Activated T-cell treated with anti-CD3 and anti-CD28 coated beads, Interleukin-2, amount 50 U/mL, for 72 hours (primary cell): ENCODE measurements at regions not wholly inside any gene's neighbourhood (a gene's known extent, or its start where the extent isn't known, plus 50 kb on each side); places are given as distances from the start of the nearest gene placed in this dataset.
"Not testable (repeated sequence)": the region's sequence is repeated elsewhere in the genome, so short reads cannot be mapped to it uniquely, and the experiment has no call there.

Source experiments
- ATAC-seq, 2 donors: fragments of 150-1000 bp; cut with Tn5 transposase; replicated peaks in 1 of 2; 2 replicates each; pipeline ENCODE4 v1.10.0; 2021; ENCODE audit warnings: moderate library complexity in 2 of 2, mild to moderate bottlenecking in 1 of 2
- DNase-seq, 2 donors: peaks; one replicate each; pipeline ENCODE4 v3.0.0; 2021 to 2022; ENCODE audit warnings: mixed read lengths in 1 of 2
- H3K27ac Mint-ChIP-seq: one replicate; pipeline ENCODE4 v1.8.0; 2022; ENCODE audit warnings: mild to moderate bottlenecking, moderate library complexity, mixed read lengths
- H3K27me3 Mint-ChIP-seq: one replicate; pipeline ENCODE4 v1.8.0; 2022; ENCODE audit warnings: low read depth, mixed read lengths
- H3K36me3 Mint-ChIP-seq, 2 donors: one replicate each; pipeline ENCODE4 v1.8.0; 2022; ENCODE audit warnings: mixed read lengths in 2 of 2, mild to moderate bottlenecking in 1 of 2; ENCODE audit not compliant: insufficient read depth in 2 of 2
- H3K4me1 Mint-ChIP-seq: one replicate; pipeline ENCODE4 v1.8.0; 2022; ENCODE audit warnings: low read depth, mixed read lengths
- H3K4me3 Mint-ChIP-seq, 2 donors: one replicate each; pipeline ENCODE4 v1.8.0; 2022; ENCODE audit warnings: mild to moderate bottlenecking in 2 of 2, mixed read lengths in 2 of 2, moderate library complexity in 2 of 2
- H3K9me3 Mint-ChIP-seq, 2 donors: one replicate each; pipeline ENCODE4 v1.8.0; 2022; ENCODE audit warnings: mixed read lengths in 2 of 2

GRCh38 chr9:93893194-93893593, 62.0 kb downstream of the BARX1 start:
- Mint-ChIP-seq H3K4me1 (peaks cover 9% of the 10 kb centered on the region), H3K4me3 (no peak overlapping the region), H3K36me3 (peaks cover 3 to 5% of the 10 kb centered on the region in 2 donors), H3K9me3 (peaks cover 0 to 1% of the 10 kb centered on the region in 2 donors), H3K27ac (no peak overlapping the region), H3K27me3 (no peaks in the 10 kb centered on the region)
- DNase-seq (no peak), ATAC-seq (no peak)

- ATAC-seq: no peak
- H3K27me3 Mint-ChIP-seq: no peaks in the 10 kb centered on the region
- H3K4me3 Mint-ChIP-seq: no peak overlapping the region
- H3K27ac Mint-ChIP-seq: no peak overlapping the region
- H3K4me1 Mint-ChIP-seq: peaks cover 4% of the 10 kb centered on the region
- H3K36me3 Mint-ChIP-seq: peaks cover 3 to 5% of the 10 kb centered on the region in 2 donors
- H3K9me3 Mint-ChIP-seq: peaks cover 0 to 1% of the 10 kb centered on the region in 2 donors
- no peak for DNase-seq
These were observed 62.4 kb downstream of the BARX1 start for GRCh38 chr9:93892748-93893147.

GRCh38 chr9:93891549-93892310, 63.4 kb downstream of the BARX1 start:
- Mint-ChIP-seq H3K4me3 (no peak overlapping the region), H3K9me3 (peaks cover 0 to 1% of the 10 kb centered on the region in 2 donors), H3K27me3 (peaks cover 5% of the 10 kb centered on the region), H3K36me3 (peaks cover 3 to 5% of the 10 kb centered on the region in 2 donors), H3K4me1 (no peaks in the 10 kb centered on the region), H3K27ac (no peak overlapping the region)
- no peak for DNase-seq
- no peak for ATAC-seq

- peaks cover 0 to 1% of the 10 kb centered on the region in 2 donors for H3K9me3 Mint-ChIP-seq
- H3K27ac Mint-ChIP-seq: no peak overlapping the region
- no peak overlapping the region for H3K4me3 Mint-ChIP-seq
- no peak for DNase-seq
- no peaks in the 10 kb centered on the region for H3K4me1 Mint-ChIP-seq
- peaks cover 3 to 5% of the 10 kb centered on the region in 2 donors for H3K36me3 Mint-ChIP-seq
- peaks cover 8% of the 10 kb centered on the region for H3K27me3 Mint-ChIP-seq
- no peak for ATAC-seq
These were observed 64.1 kb downstream of the BARX1 start for GRCh38 chr9:93891050-93891449.

GRCh38 chr9:93890436-93890935, 64.7 kb downstream of the BARX1 start:
- no peak for DNase-seq
- no peak overlapping the region for H3K4me3 Mint-ChIP-seq
- H3K36me3 Mint-ChIP-seq: peaks cover 3 to 5% of the 10 kb centered on the region in 2 donors
- no peaks in the 10 kb centered on the region for H3K4me1 Mint-ChIP-seq
- peaks cover 8% of the 10 kb centered on the region for H3K27me3 Mint-ChIP-seq
- ATAC-seq: no peak
- H3K9me3 Mint-ChIP-seq: peaks cover 0 to 1% of the 10 kb centered on the region in 2 donors
- no peak overlapping the region for H3K27ac Mint-ChIP-seq

GRCh38 chr9:93886911-93887310, 68.2 kb downstream of the BARX1 start:
- Mint-ChIP-seq H3K4me1 (no peaks in the 10 kb centered on the region), H3K36me3 (peaks cover 1 to 3% of the 10 kb centered on the region in 2 donors), H3K4me3 (no peak overlapping the region), H3K27me3 (peaks cover 15% of the 10 kb centered on the region), H3K27ac (no peak overlapping the region), H3K9me3 (peaks cover 0 to 1% of the 10 kb centered on the region in 2 donors)
- DNase-seq (no peak), ATAC-seq (no peak)

GRCh38 chr9:93884808-93885207, 70.3 kb downstream of the BARX1 start:
- ATAC-seq: no peak
- Mint-ChIP-seq H3K9me3 (peaks cover 0 to 1% of the 10 kb centered on the region in 2 donors), H3K4me3 (no peak overlapping the region), H3K36me3 (no peaks in the 10 kb centered on the region), H3K27me3 (peaks cover 19% of the 10 kb centered on the region), H3K27ac (no peak overlapping the region), H3K4me1 (no peaks in the 10 kb centered on the region)
- DNase-seq: no peak

GRCh38 chr9:93879662-93880407, 75.3 kb downstream of the BARX1 start:
- not testable (repeated sequence) for H3K27ac Mint-ChIP-seq

GRCh38 chr9:93875330-93875729, 79.8 kb downstream of the BARX1 start:
- ATAC-seq (no peak), DNase-seq (no peak)
- H3K27ac Mint-ChIP-seq: no peak overlapping the region
- no peak overlapping the region for H3K4me3 Mint-ChIP-seq
- peaks cover 12 to 13% of the 10 kb centered on the region in 2 donors for H3K9me3 Mint-ChIP-seq
- peaks cover 11% of the 10 kb centered on the region for H3K27me3 Mint-ChIP-seq
- no peaks in the 10 kb centered on the region for H3K4me1 Mint-ChIP-seq
- peaks cover 10 to 16% of the 10 kb centered on the region in 2 donors for H3K36me3 Mint-ChIP-seq

More at GRCh38 chr9:93879662-93880407, 75.3 kb downstream of the BARX1 start:
- peaks cover 22% of the 10 kb centered on the region for H3K27me3 Mint-ChIP-seq
- not testable (repeated sequence) for ATAC-seq, DNase-seq, H3K4me3 Mint-ChIP-seq, H3K36me3 Mint-ChIP-seq, H3K9me3 Mint-ChIP-seq, H3K4me1 Mint-ChIP-seq

- H3K27me3 Mint-ChIP-seq: peaks cover 11% of the 10 kb centered on the region
- H3K4me3 Mint-ChIP-seq: no peak overlapping the region
- peaks cover 10 to 16% of the 10 kb centered on the region in 2 donors for H3K36me3 Mint-ChIP-seq
- H3K27ac Mint-ChIP-seq: no peak overlapping the region
- peaks cover 12 to 13% of the 10 kb centered on the region in 2 donors for H3K9me3 Mint-ChIP-seq
- no peak for DNase-seq
- no peaks in the 10 kb centered on the region for H3K4me1 Mint-ChIP-seq
- no peak for ATAC-seq
These were observed 80.9 kb downstream of the BARX1 start for GRCh38 chr9:93874242-93874641.

- Mint-ChIP-seq H3K9me3 (peaks cover 10 to 13% of the 10 kb centered on the region in 2 donors), H3K27me3 (peaks cover 11% of the 10 kb centered on the region), H3K27ac (no peak overlapping the region), H3K36me3 (peaks cover 10 to 15% of the 10 kb centered on the region in 2 donors), H3K4me3 (no peak overlapping the region), H3K4me1 (no peaks in the 10 kb centered on the region)
- no peak for ATAC-seq
- DNase-seq: no peak
These were observed 83.9 kb downstream of the BARX1 start for GRCh38 chr9:93871286-93871685.

- DNase-seq (no peak), ATAC-seq (no peak)
- Mint-ChIP-seq H3K4me1 (no peaks in the 10 kb centered on the region), H3K27ac (no peak overlapping the region), H3K27me3 (peaks cover 7% of the 10 kb centered on the region), H3K36me3 (peaks cover 6 to 7% of the 10 kb centered on the region in 2 donors), H3K4me3 (no peak overlapping the region), H3K9me3 (peaks cover 8 to 9% of the 10 kb centered on the region in 2 donors)
These were observed 85.3 kb downstream of the BARX1 start for GRCh38 chr9:93869863-93870262.

GRCh38 chr9:93869088-93869487, 86.1 kb downstream of the BARX1 start:
- H3K27me3 Mint-ChIP-seq: peaks cover 13% of the 10 kb centered on the region
- H3K4me3 Mint-ChIP-seq: no peak overlapping the region
- no peak for DNase-seq
- peaks cover 5% of the 10 kb centered on the region in 2 donors for H3K9me3 Mint-ChIP-seq
- no peak for ATAC-seq
- H3K27ac Mint-ChIP-seq: no peak overlapping the region
- no peaks in the 10 kb centered on the region for H3K4me1 Mint-ChIP-seq
- peaks cover 4 to 5% of the 10 kb centered on the region in 2 donors for H3K36me3 Mint-ChIP-seq
